Muscle of arm (tissue), 1 donor: ENCODE measurements at regions not wholly inside any gene's neighbourhood (a gene's known extent, or its start where the extent isn't known, plus 50 kb on each side); places are given as distances from the start of the nearest gene placed in this dataset.
"Not testable (repeated sequence)": the region's sequence is repeated elsewhere in the genome, so short reads cannot be mapped to it uniquely, and the experiment has no call there.

Experiments used
- DNase-seq: peaks from one replicate; pipeline ENCODE4 v3.0.0-alpha.2; 2013

DNA sequence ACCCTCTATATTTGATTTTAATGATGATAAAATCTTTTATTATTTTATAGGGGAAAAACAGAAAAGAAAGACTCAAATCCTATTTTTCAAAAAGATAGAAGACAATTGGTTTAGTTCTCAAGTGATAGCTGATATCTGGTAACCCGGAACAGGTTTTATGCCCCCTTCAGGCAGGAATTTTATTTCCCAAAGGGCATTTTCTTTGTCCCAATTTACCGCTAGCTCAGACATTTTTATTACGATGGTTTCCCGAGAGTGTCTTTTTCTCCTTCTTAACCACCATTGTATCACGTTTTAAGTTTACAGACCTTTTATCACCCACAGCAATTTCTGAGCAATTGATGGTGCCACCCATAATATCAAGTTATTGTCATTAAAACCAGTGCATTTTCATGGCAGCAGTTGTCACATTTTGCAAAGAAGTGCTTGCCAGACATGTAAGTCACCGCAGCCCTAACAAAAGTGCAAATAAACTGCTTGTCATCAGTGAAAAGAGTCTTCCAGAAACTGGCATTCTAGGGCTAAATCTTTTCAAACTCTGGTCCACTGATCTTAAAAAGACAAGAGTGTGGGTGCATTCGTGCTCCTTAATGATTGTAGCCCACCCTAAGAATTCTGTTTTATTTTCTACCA is 204.8 kb upstream of the VCX start:
- DNase-seq: no peak

DNA sequence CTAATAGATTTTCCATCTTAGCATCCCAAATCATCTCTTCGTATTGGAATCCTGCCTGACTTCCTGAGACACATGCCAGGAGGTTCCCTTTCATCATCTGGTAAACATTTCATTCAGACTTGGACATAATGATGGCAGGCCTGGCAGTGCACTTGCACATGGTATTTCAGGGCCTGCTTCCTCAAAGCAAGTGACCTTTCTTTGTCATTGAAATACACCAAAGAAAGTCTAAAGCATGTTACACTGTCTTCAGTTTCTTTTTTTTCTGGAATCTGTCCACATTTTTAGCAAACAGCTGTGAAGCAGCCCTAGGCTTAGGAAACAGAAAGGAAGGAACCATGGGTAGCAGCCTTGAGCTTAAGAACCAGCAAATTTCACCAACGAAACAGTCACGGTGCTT is 205.9 kb upstream of the VCX start:
- DNase-seq: peak; percentile 5

DNA sequence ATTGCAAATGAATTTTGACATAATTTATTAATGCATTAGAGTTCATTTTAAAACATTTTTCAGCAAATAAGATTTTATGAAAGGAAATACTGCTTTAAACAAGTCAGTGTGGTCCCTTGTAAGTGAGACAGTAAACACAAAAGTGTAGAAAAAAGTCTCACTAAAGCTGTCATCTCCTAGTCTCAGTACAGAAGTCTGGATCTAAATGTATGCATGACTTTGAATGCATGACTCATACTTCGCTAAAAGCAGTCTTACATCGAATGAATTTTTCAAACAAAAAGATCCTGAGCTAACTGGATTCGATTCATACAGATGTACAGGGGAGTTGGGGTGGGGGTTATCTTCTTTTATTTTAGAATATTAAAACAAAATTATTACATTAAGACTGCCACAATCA is 207.4 kb upstream of the VCX start:
- no peak for DNase-seq

DNA sequence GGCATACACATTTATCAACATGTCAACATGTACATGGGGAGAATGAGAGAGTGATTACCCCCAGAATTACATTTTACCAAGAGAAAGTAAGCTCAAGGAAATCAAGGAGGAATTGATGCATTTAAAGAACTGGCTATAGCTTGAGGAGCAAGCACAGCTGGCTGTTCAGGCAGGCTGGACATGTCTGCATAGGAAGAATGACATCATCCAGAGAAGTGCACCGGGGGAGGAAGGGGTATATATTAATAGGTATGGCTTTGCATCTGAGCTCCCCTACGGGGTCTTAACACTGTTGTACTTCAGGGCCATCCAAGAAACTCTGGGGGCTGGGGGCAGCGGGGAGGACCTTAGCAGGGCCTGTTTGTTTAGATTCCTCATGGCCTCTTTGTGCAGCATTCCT is 222.4 kb upstream of the VCX start:
- no peak for DNase-seq

DNA sequence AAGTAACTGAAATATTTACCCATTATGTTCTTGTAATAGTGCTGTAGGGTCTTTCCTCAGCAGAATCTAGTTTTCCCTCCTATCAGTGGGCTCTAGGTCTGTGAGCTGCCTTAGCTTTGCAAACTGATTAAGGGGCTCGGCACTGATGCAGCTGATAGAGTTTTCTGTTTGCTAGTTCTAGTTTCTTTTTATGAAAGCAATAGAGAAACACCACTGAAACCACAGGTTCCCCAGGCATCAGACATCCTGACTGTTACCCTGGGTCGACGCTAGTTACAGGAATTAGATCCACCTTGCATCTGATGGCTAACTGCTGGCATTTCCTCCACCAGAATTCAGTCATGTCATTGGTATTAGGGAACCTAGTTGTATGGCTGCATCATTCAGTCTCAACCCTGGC is 225.0 kb upstream of the VCX start:
- no peak for DNase-seq

DNA sequence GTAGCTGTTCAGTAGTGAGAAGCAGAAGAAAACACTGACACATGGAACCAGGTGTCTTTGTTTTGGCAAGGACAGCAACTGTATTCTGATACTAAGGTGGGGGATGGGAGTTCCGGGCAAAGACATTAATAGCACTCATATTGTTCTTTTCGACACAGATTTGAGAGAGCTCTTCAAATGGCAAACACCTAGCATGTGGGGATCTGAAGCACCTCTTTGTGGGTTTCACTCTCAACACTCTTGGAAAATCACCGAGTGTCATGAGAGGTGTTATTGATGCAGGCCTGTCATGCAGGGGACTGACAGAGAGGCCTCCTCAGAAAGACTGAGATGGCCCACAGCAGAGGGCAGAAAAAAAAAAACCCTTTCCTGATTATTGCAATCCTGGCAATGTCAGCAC is 228.4 kb upstream of the VCX start:
- no peak for DNase-seq

DNA sequence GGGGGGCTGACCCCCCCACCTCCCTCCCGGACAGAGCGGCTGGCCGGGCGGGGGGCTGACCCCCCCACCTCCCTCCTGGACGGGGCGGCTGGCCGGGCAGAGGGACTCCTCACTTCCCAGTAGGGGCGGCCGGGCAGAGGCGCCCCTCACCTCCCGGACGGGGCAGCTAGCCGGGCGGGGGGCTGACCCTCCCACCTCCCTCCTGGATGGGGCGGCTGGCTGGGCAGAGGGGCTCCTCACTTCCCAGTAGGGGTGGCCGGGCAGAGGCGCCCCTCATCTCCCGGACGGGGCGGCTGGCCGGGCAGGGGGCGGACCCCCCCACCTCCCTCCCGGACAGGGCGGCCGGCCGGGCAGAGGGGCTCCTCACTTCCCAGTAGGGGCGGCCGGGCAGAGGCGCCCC is 234.3 kb upstream of the VCX start:
- not testable (repeated sequence) for DNase-seq

DNA sequence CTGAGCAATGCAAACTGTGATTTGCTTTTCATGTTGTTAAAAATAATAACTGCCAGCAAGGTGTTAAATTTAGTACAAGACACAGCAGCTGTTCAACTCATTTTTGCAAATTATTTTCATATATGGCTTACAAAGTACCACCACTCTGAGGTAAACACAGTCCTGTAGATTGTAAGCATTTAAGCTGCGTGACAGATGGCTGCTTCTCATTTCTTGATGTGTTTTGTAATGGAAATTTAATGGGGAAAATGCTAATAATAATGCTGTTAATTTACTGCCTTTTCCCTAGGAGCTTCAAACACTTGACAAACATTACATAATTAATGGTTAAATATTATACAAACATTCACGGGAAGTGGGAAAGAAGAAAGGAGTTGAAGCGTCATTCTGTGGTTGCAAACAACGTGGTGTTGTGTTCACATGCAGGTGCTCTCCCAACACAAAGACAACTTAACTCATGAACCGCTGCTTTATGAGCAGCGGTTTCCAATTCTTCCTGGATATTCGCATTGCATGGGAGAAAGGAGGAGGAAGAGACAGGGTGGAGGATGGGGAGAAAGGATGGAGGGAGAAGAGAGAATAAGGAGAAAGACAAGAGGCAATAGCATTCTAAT is 236.8 kb upstream of the VCX start:
- DNase-seq: no peak

DNA sequence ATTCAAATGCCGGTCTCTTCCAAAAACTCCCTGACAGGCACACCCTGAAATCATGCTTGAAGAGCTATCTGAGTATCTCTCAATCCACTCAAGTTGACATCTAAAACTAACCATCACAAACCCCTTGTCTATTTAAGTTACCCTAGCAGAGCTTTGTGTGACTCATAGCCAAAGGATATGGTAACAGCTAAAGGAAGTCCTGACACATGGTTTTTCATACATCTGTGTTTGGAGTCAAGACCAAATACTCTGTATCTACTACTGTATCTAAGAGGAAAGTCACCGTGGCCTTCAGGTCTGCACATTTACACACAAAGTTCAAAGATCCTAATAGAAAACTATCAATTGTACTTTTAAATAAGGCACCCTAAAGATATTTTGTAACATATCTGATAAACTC is 239.6 kb upstream of the VCX start:
- DNase-seq: no peak

DNA sequence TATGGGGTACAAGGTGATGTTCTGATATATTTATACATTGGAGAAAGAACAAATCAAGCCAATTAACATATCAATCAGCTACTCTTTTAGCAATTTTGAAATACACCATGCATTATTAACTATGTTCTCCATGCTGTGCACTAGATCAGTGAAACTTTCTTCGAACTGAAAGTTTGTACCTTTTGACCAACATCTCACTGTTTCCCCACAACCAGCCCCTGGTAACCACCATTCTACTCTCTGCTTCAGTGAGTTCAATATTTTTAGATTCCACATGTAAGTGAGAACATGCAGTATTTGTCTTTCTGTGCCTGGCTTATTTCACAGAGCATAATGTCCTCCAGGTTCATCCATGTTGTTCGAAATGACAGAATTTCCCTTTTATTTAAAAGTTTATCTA is 246.1 kb upstream of the VCX start:
- no peak for DNase-seq

DNA sequence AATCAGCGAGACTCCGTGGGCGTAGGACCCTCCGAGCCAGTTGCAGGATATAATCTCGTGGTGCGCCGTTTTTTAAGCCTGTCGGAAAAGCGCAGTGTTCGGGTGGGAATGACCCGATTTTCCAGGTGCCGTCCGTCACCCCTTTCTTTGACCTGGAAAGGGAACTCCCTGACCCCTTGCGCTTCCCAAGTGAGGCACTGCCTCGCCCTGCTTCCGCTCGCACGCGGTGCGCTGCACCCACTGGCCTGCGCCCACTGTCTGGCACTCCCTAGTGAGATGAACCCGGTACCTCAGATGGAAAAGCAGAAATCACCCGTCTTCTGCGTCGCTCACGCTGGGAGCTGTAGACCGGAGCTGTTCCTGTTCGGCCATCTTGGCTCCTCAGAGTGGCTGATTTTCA is 249.6 kb upstream of the VCX start:
- not testable (repeated sequence) for DNase-seq

DNA sequence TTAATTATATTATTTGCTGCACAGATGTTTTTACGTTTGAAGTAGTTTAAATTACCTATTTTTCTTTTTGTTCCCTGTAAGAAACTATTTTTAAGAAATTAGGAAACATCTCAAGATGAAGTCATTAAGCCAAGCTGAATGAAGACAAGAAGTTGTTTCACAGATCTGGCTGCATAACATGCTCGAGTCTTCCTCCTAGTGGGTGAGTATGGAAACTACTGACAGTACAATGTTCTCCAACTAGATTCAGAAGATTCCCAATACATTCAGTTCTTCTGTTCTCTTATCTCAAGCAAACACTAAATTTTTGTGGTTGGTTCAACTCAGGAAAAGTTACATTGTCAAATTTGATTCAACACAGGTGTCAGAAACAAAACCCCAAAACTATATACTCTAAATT is 256.8 kb upstream of the VCX start:
- DNase-seq: peak; percentile 3

DNA sequence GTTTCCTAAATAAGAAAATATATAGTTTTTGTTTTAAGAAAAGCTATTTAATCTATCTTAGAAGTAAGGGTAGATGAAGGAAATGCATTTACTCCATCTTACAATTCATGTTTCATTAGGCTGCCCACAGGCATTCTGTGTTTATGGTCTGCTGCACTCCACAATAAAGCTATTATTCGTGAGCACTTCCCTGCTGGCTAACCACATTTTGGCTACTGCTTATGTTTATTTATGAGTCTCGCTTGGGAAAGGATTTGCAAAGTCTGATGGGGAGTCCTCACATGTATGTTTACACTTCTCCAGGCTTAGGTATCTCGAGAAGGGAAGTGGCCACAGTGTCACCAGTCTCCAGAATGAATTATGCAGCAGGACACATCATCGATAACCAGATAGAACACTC is 260.8 kb upstream of the VCX start:
- DNase-seq: no peak

DNA sequence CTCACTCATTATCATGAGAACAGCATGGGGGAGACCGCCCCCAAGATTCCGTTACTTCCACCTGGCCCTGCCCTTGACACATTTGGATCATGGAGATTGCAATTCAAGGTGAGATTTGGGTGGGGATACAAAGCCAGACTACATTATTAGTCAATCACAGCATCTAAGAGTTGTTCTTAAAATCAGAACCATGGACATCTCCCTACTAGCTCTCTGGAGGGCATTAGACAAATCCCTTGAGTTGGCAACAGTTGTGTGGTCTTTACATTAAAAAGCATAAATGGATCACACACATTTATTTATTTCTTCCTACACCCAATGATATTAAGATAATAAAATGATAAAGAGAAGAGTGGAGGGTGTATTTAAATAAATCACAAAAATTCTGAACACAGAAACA is 262.8 kb upstream of the VCX start:
- DNase-seq: no peak

DNA sequence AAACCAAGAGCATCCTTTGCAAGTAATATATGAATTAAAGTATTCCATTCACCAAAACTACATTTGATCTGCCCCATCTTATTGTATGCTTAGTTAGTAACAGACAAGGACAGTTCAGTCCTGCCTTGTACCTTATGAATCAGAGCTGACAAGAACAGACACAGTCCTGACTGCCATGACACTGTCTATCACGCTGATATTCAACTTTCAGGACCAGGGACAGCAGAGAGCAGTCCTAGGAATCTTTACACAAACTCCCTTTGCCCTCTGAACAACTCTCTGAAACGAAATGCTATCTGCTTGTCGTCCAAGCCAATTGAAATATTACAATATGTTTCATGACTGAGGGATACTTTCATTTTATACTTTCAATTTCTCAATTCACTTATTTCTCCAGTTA is 268.6 kb upstream of the VCX start:
- peak; percentile 7 for DNase-seq

DNA sequence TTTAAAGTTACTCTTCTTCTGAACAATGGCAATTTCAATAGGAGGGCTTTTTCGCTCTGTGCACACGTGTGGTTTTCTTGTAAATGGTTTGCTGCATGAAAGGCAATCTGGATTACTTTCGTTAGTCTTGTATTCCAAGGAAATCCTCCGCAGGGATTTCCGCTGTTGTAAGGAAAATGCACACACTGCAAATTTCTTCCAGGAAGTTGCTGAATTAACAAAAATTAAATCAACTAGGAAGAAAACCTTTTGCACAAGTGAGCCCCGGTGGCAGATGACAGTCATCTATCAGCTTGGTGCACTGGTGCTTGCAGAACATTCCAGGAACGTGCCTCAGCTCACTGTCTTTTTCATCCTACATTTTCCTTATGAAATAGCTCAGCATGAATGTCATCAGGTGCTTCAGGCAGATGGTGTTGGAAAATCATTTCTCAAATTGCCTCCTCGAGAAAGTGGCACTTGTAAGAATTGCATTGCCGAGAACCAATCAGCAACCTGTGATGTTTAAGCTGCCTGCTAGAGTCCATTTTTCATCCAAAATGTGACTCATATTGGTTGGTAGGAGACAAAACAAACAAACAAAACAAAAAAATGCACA is 272.4 kb upstream of the VCX start:
- DNase-seq: no peak

DNA sequence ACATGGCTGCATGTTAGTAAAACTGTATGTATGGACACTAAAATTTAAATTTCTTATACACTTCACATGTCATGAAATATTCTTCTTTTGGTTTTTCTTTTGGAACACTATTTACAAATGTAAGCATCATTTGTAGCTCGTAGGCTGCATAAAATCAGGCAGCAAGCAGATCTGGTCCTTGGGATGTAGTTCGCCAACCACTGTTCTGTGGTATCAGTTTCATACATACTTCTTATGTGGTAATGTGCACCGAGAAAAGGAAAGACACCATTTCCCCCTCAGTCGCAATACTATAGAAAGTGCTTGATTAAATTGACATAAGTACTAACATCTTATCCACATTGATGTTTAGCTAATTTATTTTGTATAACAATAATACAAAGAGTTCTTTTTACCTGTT is 274.4 kb upstream of the VCX start:
- no peak for DNase-seq

DNA sequence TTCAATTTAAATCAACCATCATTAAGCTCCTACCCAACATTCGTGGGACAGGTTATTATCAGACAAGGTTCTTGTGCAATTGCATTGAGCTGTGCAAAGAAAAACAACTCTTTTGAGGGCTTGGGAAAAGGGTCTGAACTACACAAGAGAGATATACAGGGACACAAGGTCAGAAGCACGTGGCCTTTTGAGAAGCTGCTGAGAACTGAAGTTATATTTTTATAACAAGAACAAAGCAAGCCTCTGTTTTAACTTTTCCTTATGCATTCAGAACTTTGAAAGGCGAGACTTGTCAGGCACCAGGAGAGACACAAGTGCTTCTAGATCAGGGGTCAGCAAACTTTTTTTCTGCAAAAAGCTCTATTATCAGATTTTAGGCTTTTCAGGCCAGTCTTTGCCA is 274.8 kb upstream of the VCX start:
- DNase-seq: no peak

DNA sequence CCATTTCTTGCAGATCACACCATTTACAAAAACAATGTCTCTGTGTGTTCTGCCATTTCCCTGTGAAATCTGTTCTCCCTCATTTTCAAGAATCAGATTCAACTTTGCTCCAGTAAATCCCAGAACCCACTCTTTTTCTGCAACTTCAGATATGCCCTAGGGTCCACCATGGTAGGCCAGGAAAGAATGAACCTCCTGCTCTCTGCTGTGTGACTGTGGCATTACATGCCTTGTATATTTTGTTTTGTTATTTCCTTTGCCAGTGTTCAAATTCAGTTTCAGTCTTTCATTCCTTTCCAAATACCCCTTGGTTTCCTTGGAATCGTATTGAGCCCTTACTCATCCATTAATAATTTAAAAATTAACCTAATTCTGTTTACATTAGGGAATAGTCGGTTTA is 290.2 kb upstream of the VCX start:
- DNase-seq: no peak

DNA sequence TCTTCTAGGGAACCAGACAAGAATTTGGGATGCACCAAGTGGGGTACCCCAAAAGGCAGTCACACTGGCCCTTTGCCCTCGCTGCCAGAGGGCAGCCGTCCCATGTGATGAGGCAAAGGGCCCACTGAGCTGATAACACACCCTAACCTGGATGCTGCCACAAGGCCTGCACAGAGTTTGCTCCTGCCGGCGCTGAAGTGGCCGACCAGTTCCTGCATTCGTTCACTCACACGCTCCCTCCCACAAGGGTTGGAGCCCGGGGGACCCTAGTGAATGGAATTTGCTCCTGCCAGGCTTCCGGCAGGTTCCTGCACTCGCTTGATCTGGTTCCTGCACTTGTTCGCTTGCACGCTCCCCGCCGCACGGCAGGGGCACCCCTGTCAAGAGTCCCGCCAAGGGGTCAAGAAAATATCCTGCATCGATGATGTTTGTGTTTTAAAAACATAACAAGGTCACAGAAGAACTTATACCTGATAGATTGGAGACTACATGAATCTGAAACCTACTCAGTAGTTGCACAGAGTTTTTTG is 296.4 kb upstream of the VCX start:
- no peak for DNase-seq

DNA sequence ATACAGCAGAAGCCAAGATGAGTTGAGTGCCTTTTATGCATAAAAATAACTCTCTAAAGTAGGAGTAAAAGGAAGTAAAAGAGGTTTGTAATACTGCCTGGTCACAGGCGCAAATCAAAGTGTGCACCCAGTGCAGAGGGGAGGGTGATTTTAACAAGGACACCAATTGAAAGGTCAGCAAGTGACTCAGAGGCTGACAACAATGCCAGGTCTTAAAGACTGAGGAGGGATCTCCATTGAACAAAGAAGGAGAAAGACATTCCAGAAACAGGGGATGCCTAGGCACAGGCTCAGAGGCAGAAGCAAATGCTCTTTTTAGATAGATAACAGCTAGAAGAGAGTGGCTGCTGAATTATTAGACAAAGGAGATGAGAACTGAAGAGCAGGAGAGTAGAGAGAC is 297.4 kb upstream of the VCX start:
- no peak for DNase-seq

DNA sequence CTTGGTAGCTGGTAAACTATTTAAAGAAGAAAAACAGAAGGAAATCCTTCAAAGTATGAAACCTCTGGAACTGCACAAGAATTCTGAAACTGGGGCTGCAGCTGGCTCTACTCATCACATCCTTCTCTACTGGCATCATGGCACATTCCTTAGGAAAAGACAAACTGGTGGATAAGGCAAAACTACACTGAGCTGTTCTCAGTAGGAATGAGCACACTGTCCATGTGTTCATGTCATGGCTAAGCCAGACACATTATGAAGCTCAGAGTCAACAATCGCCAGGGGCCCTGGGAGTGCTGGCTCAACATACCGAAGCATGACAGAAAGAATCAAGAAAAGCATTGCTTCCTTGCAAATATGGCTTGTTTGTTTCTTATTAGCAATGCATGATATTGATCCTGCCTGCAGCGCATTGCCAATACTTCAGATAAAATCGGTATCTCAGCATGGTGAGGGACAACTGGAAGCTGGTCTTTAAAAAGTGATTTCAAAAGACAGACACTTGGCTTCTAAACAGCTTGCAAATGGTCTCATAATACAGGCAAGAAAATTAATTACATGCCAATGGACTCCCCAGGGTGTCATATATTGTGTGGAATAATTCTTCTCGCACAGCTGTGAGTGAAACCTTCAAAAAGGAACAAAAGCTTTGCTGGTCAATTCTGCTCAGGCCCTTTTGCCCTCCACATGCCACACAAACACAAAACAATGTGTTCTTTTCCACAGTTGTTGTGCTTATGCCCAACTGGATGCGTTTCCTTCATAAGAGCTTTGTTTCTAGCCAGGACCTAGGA is 300.2 kb upstream of the VCX start:
- DNase-seq: no peak

DNA sequence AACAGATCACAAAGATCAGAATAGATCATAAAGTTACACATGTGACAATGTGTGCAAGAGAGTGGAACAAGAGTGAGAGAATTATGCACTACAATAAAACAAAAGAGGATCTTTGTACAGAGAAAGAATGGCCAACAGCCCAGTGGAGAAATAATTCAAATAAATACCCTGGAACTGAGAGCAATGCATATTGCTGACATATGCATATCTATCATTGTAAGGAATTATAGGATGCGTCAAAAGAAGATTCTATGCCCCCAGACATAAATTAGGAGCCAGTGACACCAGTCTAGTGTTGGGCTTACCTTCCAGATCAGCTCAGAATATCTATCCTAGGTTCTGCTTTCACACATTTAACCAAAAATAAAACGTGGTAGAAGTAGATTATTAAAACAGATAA is 320.1 kb upstream of the VCX start:
- DNase-seq: no peak
